ENCODE measurements at regions not wholly inside any gene's neighbourhood (a gene's known extent, or its start where the extent isn't known, plus 50 kb on each side); places are given as distances from the start of the nearest gene placed in this dataset.

GRCh38 chr18:61605376-61606067 is 272.3 kb downstream of the CDH20 start:
- Histone ChIP-seq H3K4me3 (ENCODE audit: low read length in 2 of 2) (no peak overlapping the region), H3K4me1 (ENCODE audit: control insufficient read depth in 2 of 2, insufficient read depth in 2 of 2, low read length in 2 of 2) (no peaks in the 10 kb centered on the region), H3K9me3 (ENCODE audit: control insufficient read depth in 2 of 2, low read length in 2 of 2) (no peaks in the 10 kb centered on the region), H3K36me3 (ENCODE audit: control insufficient read depth in 2 of 2, insufficient read depth in 2 of 2, low read length in 2 of 2) (no peaks in the 10 kb centered on the region), H3K9ac (ENCODE audit: low read depth in 1 of 2, low read length in 2 of 2) (no peak overlapping the region), H3K27ac (ENCODE audit: low read depth in 2 of 2, low read length in 2 of 2) (no peak overlapping the region), H3K27me3 (ENCODE audit: control insufficient read depth in 2 of 2, insufficient read depth in 2 of 2, low read length in 2 of 2) (no peaks in the 10 kb centered on the region)
